ENCODE measurements at regions not wholly inside any gene's neighbourhood (a gene's known extent, or its start where the extent isn't known, plus 50 kb on each side); places are given as distances from the start of the nearest gene placed in this dataset.

GRCh38 chr15:26134812-26135211 lies 271.7 kb upstream of the ATP10A start:
- TF ChIP-seq, protein P1, sequence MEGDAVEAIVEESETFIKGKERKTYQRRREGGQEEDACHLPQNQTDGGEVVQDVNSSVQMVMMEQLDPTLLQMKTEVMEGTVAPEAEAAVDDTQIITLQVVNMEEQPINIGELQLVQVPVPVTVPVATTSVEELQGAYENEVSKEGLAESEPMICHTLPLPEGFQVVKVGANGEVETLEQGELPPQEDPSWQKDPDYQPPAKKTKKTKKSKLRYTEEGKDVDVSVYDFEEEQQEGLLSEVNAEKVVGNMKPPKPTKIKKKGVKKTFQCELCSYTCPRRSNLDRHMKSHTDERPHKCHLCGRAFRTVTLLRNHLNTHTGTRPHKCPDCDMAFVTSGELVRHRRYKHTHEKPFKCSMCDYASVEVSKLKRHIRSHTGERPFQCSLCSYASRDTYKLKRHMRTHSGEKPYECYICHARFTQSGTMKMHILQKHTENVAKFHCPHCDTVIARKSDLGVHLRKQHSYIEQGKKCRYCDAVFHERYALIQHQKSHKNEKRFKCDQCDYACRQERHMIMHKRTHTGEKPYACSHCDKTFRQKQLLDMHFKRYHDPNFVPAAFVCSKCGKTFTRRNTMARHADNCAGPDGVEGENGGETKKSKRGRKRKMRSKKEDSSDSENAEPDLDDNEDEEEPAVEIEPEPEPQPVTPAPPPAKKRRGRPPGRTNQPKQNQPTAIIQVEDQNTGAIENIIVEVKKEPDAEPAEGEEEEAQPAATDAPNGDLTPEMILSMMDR (IDR thresholded peaks at IDR 0.05; ENCODE audit: partially characterized antibody, unreplicated experiment): no peak
- Mint-ChIP-seq H3K9me3 (ENCODE audit: unreplicated experiment) (no peaks in the 10 kb centered on the region), H3K4me3 (ENCODE audit: unreplicated experiment) (no peak overlapping the region), H3K4me1 (ENCODE audit: low read depth, unreplicated experiment) (no peaks in the 10 kb centered on the region), H3K36me3 (ENCODE audit: unreplicated experiment) (no peaks in the 10 kb centered on the region), H3K27ac (ENCODE audit: unreplicated experiment) (no peak overlapping the region), H3K27me3 (ENCODE audit: unreplicated experiment) (peaks cover 2% of the 10 kb centered on the region)
- DNase-seq: no peak

DNA sequence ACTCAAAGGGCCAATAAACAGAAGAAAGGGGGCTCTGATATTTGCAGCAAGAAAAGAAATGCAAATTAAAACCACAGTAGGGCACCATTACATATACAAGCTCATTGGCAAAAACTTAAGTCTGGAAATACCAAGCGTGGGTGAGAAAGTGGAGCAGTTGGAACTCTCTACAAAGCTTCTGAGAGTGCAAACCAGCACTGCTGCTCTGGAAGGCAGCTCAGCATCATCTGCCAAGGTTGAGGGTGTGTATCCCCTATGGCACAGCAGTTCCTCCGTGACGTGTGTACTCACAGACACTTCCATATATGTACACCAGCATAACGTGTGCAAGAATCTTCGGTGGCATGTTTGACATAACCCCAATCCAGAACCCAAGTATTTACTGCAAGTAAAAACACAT lies 271.0 kb upstream of the ATP10A start:
- no peaks in the 10 kb centered on the region for H3K36me3 Mint-ChIP-seq (ENCODE audit: unreplicated experiment)
- no peak for DNase-seq
- TF ChIP-seq, protein P1 (IDR thresholded peaks at IDR 0.05; ENCODE audit: partially characterized antibody, unreplicated experiment): no peak
- no peaks in the 10 kb centered on the region for H3K9me3 Mint-ChIP-seq (ENCODE audit: unreplicated experiment)
- no peaks in the 10 kb centered on the region for H3K4me1 Mint-ChIP-seq (ENCODE audit: low read depth, unreplicated experiment)
- H3K27me3 Mint-ChIP-seq (ENCODE audit: unreplicated experiment): peaks cover 2% of the 10 kb centered on the region
- no peak overlapping the region for H3K27ac Mint-ChIP-seq (ENCODE audit: unreplicated experiment)
- no peak overlapping the region for H3K4me3 Mint-ChIP-seq (ENCODE audit: unreplicated experiment)

DNA sequence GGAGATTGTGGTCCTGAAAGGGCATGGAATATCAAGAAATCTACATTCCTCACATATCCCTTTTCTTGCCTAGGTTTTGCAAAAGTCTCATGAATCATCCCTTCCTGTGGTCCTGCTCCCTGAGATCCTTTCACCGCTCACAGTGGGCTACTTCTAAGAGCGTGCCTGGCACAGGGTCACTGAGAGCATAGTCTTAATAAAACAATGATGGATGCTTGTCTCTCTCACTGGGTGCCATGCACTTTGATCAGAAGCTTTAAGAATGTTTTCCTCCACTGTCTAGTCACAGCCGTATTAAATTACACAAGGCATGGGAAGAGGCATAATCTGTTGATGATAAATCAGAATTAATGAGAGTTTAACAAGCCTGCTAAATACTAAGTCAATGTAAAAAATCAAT lies 269.7 kb upstream of the ATP10A start:
- Mint-ChIP-seq H3K4me1 (ENCODE audit: low read depth, unreplicated experiment) (no peaks in the 10 kb centered on the region), H3K9me3 (ENCODE audit: unreplicated experiment) (no peaks in the 10 kb centered on the region), H3K27ac (ENCODE audit: unreplicated experiment) (no peak overlapping the region), H3K4me3 (ENCODE audit: unreplicated experiment) (no peak overlapping the region), H3K36me3 (ENCODE audit: unreplicated experiment) (no peaks in the 10 kb centered on the region), H3K27me3 (ENCODE audit: unreplicated experiment) (peaks cover 4% of the 10 kb centered on the region)
- no peak for DNase-seq
- TF ChIP-seq, protein P1 (IDR thresholded peaks at IDR 0.05; ENCODE audit: partially characterized antibody, unreplicated experiment): no peak

DNA sequence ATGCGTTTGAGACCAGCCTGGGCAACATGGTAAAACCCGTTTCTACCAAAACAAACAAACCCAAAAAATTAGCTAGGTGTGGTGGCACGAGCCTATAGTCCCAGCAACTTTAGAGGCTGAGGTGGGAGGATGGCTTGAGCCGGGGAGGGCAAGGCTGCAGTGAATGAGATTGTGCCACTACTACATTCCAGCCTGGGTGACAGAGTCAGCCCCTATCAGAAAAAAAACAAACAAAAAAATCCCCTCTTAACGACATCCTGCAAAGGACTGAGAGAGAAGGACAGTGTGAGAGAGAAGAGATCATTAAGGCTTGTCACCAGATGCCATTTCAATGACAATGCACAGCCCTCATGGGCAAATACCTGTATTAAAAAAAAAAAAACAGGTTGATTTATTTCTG lies 266.7 kb upstream of the ATP10A start:
- Mint-ChIP-seq H3K4me3 (ENCODE audit: unreplicated experiment) (no peak overlapping the region), H3K27me3 (ENCODE audit: unreplicated experiment) (peaks cover 2% of the 10 kb centered on the region), H3K4me1 (ENCODE audit: low read depth, unreplicated experiment) (no peaks in the 10 kb centered on the region), H3K9me3 (ENCODE audit: unreplicated experiment) (no peaks in the 10 kb centered on the region), H3K36me3 (ENCODE audit: unreplicated experiment) (no peaks in the 10 kb centered on the region), H3K27ac (ENCODE audit: unreplicated experiment) (no peak overlapping the region)
- TF ChIP-seq, protein P1 (IDR thresholded peaks at IDR 0.05; ENCODE audit: partially characterized antibody, unreplicated experiment): no peak
- no peak for DNase-seq

DNA sequence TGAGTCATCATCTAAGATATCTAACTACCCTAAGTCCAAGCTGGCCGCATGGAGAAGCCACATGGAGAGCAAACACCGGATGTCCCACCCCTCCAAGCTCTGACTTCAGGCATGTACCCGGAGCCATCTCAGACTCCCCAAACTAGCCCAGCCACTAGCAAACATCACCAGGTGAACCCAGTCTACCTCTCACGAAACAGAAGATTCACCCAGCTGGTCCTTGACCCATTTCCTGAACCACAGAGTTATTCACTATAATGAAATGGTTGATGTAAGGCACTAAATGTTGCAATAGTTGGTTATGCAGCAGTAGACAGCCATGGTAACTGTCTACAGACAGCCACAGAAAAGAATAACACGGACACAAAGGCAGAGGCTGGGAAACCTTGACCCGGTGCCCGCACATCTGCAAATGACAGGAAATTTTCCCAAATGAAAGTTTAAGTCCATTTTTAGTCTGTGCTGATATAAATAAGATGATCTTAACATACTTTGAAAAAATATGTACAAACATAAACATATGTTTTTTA lies 265.5 kb upstream of the ATP10A start:
- H3K4me3 Mint-ChIP-seq (ENCODE audit: unreplicated experiment): no peak overlapping the region
- no peak for DNase-seq
- peaks cover 2% of the 10 kb centered on the region for H3K27me3 Mint-ChIP-seq (ENCODE audit: unreplicated experiment)
- no peak overlapping the region for H3K27ac Mint-ChIP-seq (ENCODE audit: unreplicated experiment)
- H3K9me3 Mint-ChIP-seq (ENCODE audit: unreplicated experiment): no peaks in the 10 kb centered on the region
- TF ChIP-seq, protein P1 (IDR thresholded peaks at IDR 0.05; ENCODE audit: partially characterized antibody, unreplicated experiment): no peak
- no peaks in the 10 kb centered on the region for H3K36me3 Mint-ChIP-seq (ENCODE audit: unreplicated experiment)
- no peaks in the 10 kb centered on the region for H3K4me1 Mint-ChIP-seq (ENCODE audit: low read depth, unreplicated experiment)
